HEK293 (cell line): ENCODE measurements at regions not wholly inside any gene's neighbourhood (a gene's known extent, or its start where the extent isn't known, plus 50 kb on each side); places are given as distances from the start of the nearest gene placed in this dataset.

ENCODE experiments used
- HOXC10 ChIP-seq: sonication (generic); formaldehyde crosslinking; IDR thresholded peaks from 2 replicates; pipeline ENCODE4 v1.8.1; 2023; ENCODE audit warnings: mild to moderate bottlenecking, missing genetic modification reagents
- KLF16 ChIP-seq: fragments of 450-650 bp; formaldehyde crosslinking; IDR thresholded peaks from 2 replicates; pipeline ENCODE4 v1.5.1; 2017; ENCODE audit warnings: missing biosample characterization, missing genetic modification characterization
- KLF9 ChIP-seq: fragments of 450-650 bp; formaldehyde crosslinking; IDR thresholded peaks from 2 replicates; pipeline ENCODE4 v1.5.1; 2016; ENCODE audit warnings: missing biosample characterization, missing genetic modification characterization, low read depth
- TCF7L2 ChIP-seq: IDR thresholded peaks from 2 replicates; pipeline ENCODE4 v1.6.1; 2011; ENCODE audit warnings: low read depth, mild to moderate bottlenecking, inconsistent platforms, low read length, moderate library complexity, borderline replicate concordance
- ZBTB7A ChIP-seq: fragments of 450-650 bp; formaldehyde crosslinking; IDR thresholded peaks from 2 replicates; pipeline ENCODE4 v1.5.1; 2016; ENCODE audit warnings: low read depth, missing biosample characterization, missing genetic modification characterization
- ZNF18 ChIP-seq: fragments of 450-650 bp; formaldehyde crosslinking; IDR thresholded peaks from 2 replicates; pipeline ENCODE4 v1.5.1; 2016; ENCODE audit warnings: missing biosample characterization, missing genetic modification characterization
- ZNF214 ChIP-seq: fragments of 450-650 bp; formaldehyde crosslinking; IDR thresholded peaks from 2 replicates; pipeline ENCODE4 v1.5.1; 2017; ENCODE audit warnings: missing biosample characterization, mild to moderate bottlenecking, missing genetic modification characterization, borderline replicate concordance
- ZNF335 ChIP-seq: fragments of 450-650 bp; formaldehyde crosslinking; conservative IDR thresholded peaks from 2 replicates; pipeline ENCODE4 v1.5.1; 2016; ENCODE audit warnings: missing biosample characterization, missing genetic modification characterization
- ZNF341 ChIP-seq: fragments of 450-650 bp; formaldehyde crosslinking; IDR thresholded peaks from 2 replicates; pipeline ENCODE4; 2016; ENCODE audit warnings: low read depth, missing biosample characterization, missing genetic modification characterization
- ZNF555 ChIP-seq: fragments of 450-650 bp; formaldehyde crosslinking; conservative IDR thresholded peaks from 2 replicates; pipeline ENCODE4 v1.5.1; 2017; ENCODE audit warnings: missing biosample characterization, mild to moderate bottlenecking, missing genetic modification characterization, inconsistent platforms
- ZNF629 ChIP-seq: fragments of 450-650 bp; formaldehyde crosslinking; IDR thresholded peaks from 2 replicates; pipeline ENCODE4 v1.5.1; 2017; ENCODE audit warnings: missing biosample characterization, missing genetic modification characterization
- ZNF639 ChIP-seq: fragments of 450-650 bp; formaldehyde crosslinking; IDR thresholded peaks from 2 replicates; pipeline ENCODE4 v1.5.1; 2016; ENCODE audit warnings: missing biosample characterization, missing genetic modification characterization
- TF ChIP-seq, protein P1 (sequence below): fragments of 450-650 bp; formaldehyde crosslinking; IDR thresholded peaks from 2 replicates; pipeline ENCODE4 v1.5.1; 2016; ENCODE audit warnings: missing biosample characterization, missing genetic modification characterization
- TF ChIP-seq, protein P2 (sequence below): sonication (generic); formaldehyde crosslinking; IDR thresholded peaks from 2 replicates; pipeline ENCODE4 v1.8.1; 2022; ENCODE audit warnings: mild to moderate bottlenecking, moderate library complexity, missing genetic modification reagents

GRCh38 chr4:179372242-179372641 lies 1930.0 kb upstream of the AGA start:
- no peak for TF ChIP-seq ZNF639 (tag by site-specific recombination)
- no peak for TF ChIP-seq ZNF629 (tag by site-specific recombination)
- TF ChIP-seq TCF7L2: no peak
- no peak for TF ChIP-seq ZNF335 (tag by site-specific recombination)
- TF ChIP-seq ZBTB7A: no peak
- TF ChIP-seq, protein P1, sequence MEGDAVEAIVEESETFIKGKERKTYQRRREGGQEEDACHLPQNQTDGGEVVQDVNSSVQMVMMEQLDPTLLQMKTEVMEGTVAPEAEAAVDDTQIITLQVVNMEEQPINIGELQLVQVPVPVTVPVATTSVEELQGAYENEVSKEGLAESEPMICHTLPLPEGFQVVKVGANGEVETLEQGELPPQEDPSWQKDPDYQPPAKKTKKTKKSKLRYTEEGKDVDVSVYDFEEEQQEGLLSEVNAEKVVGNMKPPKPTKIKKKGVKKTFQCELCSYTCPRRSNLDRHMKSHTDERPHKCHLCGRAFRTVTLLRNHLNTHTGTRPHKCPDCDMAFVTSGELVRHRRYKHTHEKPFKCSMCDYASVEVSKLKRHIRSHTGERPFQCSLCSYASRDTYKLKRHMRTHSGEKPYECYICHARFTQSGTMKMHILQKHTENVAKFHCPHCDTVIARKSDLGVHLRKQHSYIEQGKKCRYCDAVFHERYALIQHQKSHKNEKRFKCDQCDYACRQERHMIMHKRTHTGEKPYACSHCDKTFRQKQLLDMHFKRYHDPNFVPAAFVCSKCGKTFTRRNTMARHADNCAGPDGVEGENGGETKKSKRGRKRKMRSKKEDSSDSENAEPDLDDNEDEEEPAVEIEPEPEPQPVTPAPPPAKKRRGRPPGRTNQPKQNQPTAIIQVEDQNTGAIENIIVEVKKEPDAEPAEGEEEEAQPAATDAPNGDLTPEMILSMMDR (tag by site-specific recombination): no peak
- TF ChIP-seq ZNF18 (tag by site-specific recombination): no peak
- no peak for TF ChIP-seq ZNF555
- TF ChIP-seq, protein P2, sequence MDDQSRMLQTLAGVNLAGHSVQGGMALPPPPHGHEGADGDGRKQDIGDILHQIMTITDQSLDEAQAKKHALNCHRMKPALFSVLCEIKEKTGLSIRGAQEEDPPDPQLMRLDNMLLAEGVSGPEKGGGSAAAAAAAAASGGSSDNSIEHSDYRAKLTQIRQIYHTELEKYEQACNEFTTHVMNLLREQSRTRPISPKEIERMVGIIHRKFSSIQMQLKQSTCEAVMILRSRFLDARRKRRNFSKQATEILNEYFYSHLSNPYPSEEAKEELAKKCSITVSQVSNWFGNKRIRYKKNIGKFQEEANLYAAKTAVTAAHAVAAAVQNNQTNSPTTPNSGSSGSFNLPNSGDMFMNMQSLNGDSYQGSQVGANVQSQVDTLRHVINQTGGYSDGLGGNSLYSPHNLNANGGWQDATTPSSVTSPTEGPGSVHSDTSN (CRISPR knock-in tag): no peak
- no peak for TF ChIP-seq ZNF214 (tag by site-specific recombination)
- TF ChIP-seq KLF9 (tag by site-specific recombination): no peak
- TF ChIP-seq ZNF341 (tag by site-specific recombination): no peak
- TF ChIP-seq HOXC10 (CRISPR knock-in tag): no peak
- no peak for TF ChIP-seq KLF16 (tag by site-specific recombination)
